Stimulated activated CD8-positive, alpha-beta memory T cell treated with anti-CD3 and anti-CD28 coated beads, Interleukin-15, amount 100 ng/mL, for 48 hours (primary cell): ENCODE measurements at regions not wholly inside any gene's neighbourhood (a gene's known extent, or its start where the extent isn't known, plus 50 kb on each side); places are given as distances from the start of the nearest gene placed in this dataset.

Experiments used
- DNase-seq, 2 donors: peaks; one replicate each; pipeline ENCODE4 v3.0.0-alpha.2; 2020; ENCODE audit warnings: low read depth in 2 of 2

GRCh38 chr16:5381481-5381880 lies 283.9 kb upstream of the EEF2KMT start:
- no peak for DNase-seq

- no peak for DNase-seq
Measured at GRCh38 chr16:5379954-5380353, 282.4 kb upstream of the EEF2KMT start.

DNA sequence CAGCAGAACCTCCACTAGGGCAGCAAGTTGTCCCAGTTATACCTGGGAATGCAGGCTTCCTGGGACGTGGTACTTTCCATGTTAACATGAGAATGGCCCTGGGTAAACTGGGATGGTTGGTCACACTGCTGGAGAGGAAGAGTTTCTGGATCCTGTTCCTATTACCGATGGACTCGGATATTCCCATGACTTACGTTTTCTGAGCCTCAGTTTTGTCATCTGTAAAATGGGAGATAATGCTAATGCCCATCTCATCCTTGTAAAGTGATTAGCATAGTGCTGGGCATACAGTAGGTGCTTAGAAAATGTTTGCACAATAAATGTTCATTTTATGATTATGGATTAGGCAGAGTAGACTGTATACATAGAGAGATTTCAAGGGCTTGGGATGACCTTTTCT lies 280.9 kb upstream of the EEF2KMT start:
- DNase-seq, result no peak

DNA sequence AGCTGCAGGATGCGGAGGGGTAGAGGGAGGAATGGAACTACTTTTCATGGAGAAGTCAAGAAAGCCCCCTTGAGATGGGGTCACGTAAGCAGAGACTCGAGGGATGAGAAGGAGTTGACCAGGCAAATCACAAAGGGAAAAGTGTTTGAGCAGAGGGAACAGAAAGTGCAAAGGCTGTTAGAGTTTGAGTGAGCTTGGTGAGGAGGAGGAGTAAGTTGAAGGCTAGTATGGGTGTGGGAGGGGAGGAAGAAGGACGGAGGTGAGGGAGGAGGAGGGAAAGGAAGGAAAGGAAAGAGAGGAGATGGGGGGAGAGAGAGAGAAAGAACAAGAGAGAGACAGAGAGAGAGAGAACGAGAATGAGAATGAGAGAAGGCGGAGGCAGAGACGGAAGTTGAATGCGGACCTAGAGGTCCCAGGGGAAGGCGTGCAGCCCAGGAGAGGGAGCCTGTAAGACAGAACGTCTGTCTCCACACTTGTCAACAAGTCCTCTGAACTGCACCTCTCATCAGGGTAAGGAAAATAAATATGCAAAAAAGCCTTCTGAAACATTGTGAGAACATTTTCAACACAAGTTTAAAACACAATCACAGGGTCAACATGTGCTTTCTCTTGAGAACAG lies 279.8 kb upstream of the EEF2KMT start:
- no peak for DNase-seq

GRCh38 chr16:5374184-5374583 lies 276.6 kb upstream of the EEF2KMT start:
- no peak for DNase-seq

- DNase-seq, result no peak
Measured at GRCh38 chr16:5367951-5368350, 270.4 kb upstream of the EEF2KMT start.

DNA sequence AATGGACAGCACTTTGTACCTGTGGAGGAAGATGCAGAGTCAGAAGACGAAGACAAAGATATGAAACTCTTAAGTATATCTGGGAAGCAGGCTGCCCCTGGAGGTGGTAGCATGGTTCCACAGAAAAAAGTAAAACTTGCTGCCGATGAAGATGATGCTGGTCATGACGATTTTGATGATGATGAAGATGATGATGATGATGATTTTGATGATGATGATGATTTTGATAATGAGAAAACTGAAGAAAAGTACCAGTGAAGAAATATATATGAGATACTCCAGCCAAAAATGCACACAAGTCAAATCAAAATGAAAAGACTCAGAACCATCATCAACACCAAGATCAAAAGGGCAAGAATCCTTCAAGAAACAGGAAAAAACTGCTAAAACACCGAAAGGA lies 268.5 kb upstream of the EEF2KMT start:
- DNase-seq, result no peak

GRCh38 chr16:5364186-5364585 lies 266.6 kb upstream of the EEF2KMT start:
- no peak for DNase-seq

GRCh38 chr16:5361322-5361721 lies 263.7 kb upstream of the EEF2KMT start:
- no peak for DNase-seq

- no peak for DNase-seq
Measured at GRCh38 chr16:5354645-5355044, 257.1 kb upstream of the EEF2KMT start.

- DNase-seq, result no peak
Measured at GRCh38 chr16:5349670-5350517, 252.3 kb upstream of the EEF2KMT start.

GRCh38 chr16:5349101-5349500 lies 251.5 kb upstream of the EEF2KMT start:
- DNase-seq, result no peak

DNA sequence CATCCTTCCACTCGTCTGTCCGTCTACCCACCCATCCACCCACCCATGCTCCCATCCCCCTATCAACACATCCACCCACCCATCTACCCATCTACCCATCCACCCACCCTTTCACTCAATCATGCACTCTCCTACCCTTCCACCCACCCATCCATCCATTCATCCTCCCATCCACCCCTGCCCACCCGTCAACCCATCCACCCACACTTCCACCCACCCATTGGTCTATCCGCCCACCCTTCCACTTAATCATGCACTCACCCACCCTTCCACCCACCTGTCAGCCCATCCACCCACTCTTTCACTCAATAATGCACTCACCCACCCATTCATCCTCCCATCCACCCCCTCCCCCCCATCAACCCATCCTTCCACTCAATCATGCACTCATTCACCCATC lies 250.0 kb upstream of the EEF2KMT start:
- DNase-seq, result no peak

GRCh38 chr16:5336941-5337340 lies 239.3 kb upstream of the EEF2KMT start:
- no peak for DNase-seq

DNA sequence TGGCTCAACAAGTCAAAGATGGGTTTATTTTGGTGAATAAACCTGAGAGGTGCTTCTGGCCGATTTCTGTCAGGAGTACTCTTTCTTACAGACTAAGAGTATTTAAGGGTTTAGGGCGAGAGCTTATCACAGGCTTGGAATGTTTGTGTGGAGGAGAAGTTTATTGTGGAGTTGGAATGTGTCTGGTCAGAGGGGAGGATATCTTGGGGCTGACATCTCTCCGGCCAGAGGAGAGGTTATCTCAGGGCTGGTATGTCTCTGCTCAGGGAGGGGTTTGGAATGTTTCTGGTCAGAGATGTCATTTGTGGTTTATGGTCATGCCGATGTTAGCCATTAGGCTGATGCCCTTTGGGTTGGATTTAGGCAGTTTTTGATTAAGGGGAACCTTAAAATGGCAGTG lies 236.4 kb upstream of the EEF2KMT start:
- DNase-seq, result no peak

GRCh38 chr16:5333126-5333525 lies 235.5 kb upstream of the EEF2KMT start:
- no peak for DNase-seq

DNA sequence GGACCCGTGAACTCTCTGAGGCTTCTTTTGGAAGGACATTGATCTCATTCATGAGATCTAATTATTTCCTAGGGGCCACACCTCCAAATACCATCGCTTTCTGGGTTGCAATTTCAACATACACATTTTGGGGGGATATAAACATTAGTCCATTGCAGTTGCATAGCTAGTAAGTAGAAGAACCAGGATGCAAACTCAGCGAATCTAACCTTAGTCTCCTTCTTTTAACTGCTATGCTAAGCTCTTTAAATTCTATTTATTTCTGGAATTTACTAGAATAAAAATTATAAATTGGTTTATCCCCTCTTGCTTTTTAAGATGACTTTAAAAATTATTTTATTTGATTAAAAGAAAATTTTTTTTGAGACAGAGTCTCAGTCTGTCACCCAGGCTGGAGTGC lies 232.5 kb upstream of the EEF2KMT start:
- DNase-seq, result no peak

GRCh38 chr16:5328546-5328945 lies 231.0 kb upstream of the EEF2KMT start:
- no peak for DNase-seq

GRCh38 chr16:5326395-5326794 lies 228.8 kb upstream of the EEF2KMT start:
- no peak for DNase-seq

GRCh38 chr16:5325932-5326331 lies 228.3 kb upstream of the EEF2KMT start:
- DNase-seq, result no peak

- DNase-seq, result no peak
Measured at GRCh38 chr16:5323284-5324141, 225.9 kb upstream of the EEF2KMT start.

DNA sequence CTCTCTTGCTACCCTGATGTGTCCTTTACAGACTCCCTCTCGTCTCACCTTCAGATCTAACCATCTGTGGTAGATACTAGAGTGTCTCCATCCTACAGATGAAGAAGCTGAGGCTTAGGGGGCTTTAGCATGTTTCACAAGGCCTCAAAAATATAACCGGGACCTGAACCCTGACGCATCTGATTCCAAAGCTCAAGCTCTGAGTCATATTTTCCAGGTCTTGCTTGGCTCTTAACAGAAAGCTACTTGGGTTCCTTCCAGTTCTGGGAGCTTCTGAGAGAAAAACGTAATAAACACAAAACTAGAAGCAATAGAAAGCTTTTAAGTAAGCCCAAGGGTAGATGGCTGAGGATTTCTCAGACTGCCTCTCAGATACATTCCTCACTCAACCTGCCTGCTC lies 224.3 kb upstream of the EEF2KMT start:
- no peak for DNase-seq

GRCh38 chr16:5319799-5320198 lies 222.2 kb upstream of the EEF2KMT start:
- DNase-seq, result no peak
